ENCODE measurements at regions not wholly inside any gene's neighbourhood (a gene's known extent, or its start where the extent isn't known, plus 50 kb on each side); places are given as distances from the start of the nearest gene placed in this dataset.

DNA sequence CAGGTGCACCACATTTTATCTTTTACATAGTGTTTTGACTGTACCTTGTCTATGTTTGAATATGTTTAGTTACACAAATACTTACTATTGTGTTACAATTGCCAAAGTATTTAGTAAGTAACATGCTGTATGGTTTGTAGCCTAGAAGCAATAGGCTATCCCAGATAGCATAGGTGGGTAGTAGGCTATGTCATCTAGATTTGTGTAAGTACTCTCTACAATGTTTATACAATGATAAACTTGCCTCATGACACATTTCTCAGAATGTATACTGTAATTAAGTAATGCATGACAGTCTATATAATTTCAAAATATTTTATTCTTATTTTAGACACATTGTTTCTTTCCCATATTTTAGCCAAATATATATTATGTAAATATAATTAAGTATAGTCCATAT is 836.8 kb upstream of the CDH9 start:
- H3K23ac ChIP-seq (ENCODE audit: insufficient read length) = no peak overlapping the region
- no peak overlapping the region for H2BK5ac ChIP-seq (ENCODE audit: low read depth, low read length)
- H4K8ac ChIP-seq (ENCODE audit: extremely low read depth, insufficient read depth, low read length) = no peak overlapping the region
- no peak overlapping the region for H3K27ac ChIP-seq (ENCODE audit: low read depth, low read length)
- H4K91ac ChIP-seq (replicated peaks; ENCODE audit: insufficient read length, low read length) = no peak overlapping the region
- no peaks in the 10 kb centered on the region for H3K79me2 ChIP-seq (ENCODE audit: control insufficient read depth in 1 of 2, insufficient read depth in 2 of 2, low read length in 2 of 2)
- H3K4me1 ChIP-seq (replicated peaks in 1 of 4; ENCODE audit: control insufficient read depth in 3 of 4, insufficient read depth in 4 of 4, low read length in 3 of 4) = no peaks in the 10 kb centered on the region
- H3K9me3 ChIP-seq (ENCODE audit: insufficient read depth in 2 of 2, low read depth in 1 of 2, low read length in 1 of 2) = no peaks in the 10 kb centered on the region
- no peaks in the 10 kb centered on the region for H3K36me3 ChIP-seq (ENCODE audit: control insufficient read depth in 2 of 4, insufficient read depth in 4 of 4, low read length in 3 of 4)
- H3K4ac ChIP-seq (replicated peaks; ENCODE audit: insufficient read length, low read depth, low read length) = no peak overlapping the region
- TF ChIP-seq EZH2 (IDR thresholded peaks at IDR 0.05; ENCODE audit: low read depth, low read length, severe bottlenecking) = no peak
- no peak for TF ChIP-seq CREB1 (IDR thresholded peaks at IDR 0.05)
- no peak for TF ChIP-seq EGR1 (IDR thresholded peaks at IDR 0.05; ENCODE audit: borderline replicate concordance, low read depth, low read length)
- TF ChIP-seq SP4 (IDR thresholded peaks at IDR 0.05; ENCODE audit: low read length) = no peak
- no peak for TF ChIP-seq NANOG (IDR thresholded peaks at IDR 0.05; ENCODE audit: insufficient read depth, low read depth, low read length, poor library complexity, severe bottlenecking)
- no peak for TF ChIP-seq SIN3A (conservative IDR thresholded peaks at IDR 0.05 in 1 of 2, IDR thresholded peaks at IDR 0.05 in 1 of 2; ENCODE audit: low read depth in 1 of 2, low read length in 2 of 2)
- TF ChIP-seq EP300 (IDR thresholded peaks at IDR 0.05; ENCODE audit: borderline replicate concordance in 1 of 2, low read depth in 2 of 2, low read length in 2 of 2) = no peak
- no peak for TF ChIP-seq TAF7 (optimal IDR thresholded peaks at IDR 0.05; ENCODE audit: borderline replicate concordance, low read depth, low read length)
- TF ChIP-seq NRF1 (IDR thresholded peaks at IDR 0.05; ENCODE audit: low read depth, low read length) = no peak
- TF ChIP-seq POLR2AphosphoS5 (IDR thresholded peaks at IDR 0.05; ENCODE audit: low read depth, low read length) = no peak
- TF ChIP-seq TEAD4 (IDR thresholded peaks at IDR 0.05; ENCODE audit: low read depth, low read length) = no peak
- TF ChIP-seq, protein P1, sequence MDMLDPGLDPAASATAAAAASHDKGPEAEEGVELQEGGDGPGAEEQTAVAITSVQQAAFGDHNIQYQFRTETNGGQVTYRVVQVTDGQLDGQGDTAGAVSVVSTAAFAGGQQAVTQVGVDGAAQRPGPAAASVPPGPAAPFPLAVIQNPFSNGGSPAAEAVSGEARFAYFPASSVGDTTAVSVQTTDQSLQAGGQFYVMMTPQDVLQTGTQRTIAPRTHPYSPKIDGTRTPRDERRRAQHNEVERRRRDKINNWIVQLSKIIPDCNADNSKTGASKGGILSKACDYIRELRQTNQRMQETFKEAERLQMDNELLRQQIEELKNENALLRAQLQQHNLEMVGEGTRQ (IDR thresholded peaks at IDR 0.05; ENCODE audit: low read length) = no peak
- no peak for TF ChIP-seq HDAC2 (IDR thresholded peaks at IDR 0.05; ENCODE audit: borderline replicate concordance in 1 of 2, low read depth in 2 of 2, low read length in 2 of 2)
- no peak for FAIRE-seq
- H3K9ac ChIP-seq (replicated peaks in 1 of 4; ENCODE audit: extremely low read depth in 1 of 4, low read depth in 3 of 4, low read length in 3 of 4) = no peak overlapping the region
- no peak overlapping the region for H3K4me2 ChIP-seq (ENCODE audit: insufficient read depth in 1 of 2, low read depth in 2 of 2, low read length in 2 of 2)
- H4K20me1 ChIP-seq (replicated peaks in 1 of 2; ENCODE audit: control insufficient read depth in 1 of 2, insufficient read depth in 2 of 2, low read length in 2 of 2) = no peaks in the 10 kb centered on the region
- H3K23me2 ChIP-seq (ENCODE audit: low read depth, low read length) = no peaks in the 10 kb centered on the region
- no peak overlapping the region for H2BK120ac ChIP-seq (replicated peaks; ENCODE audit: low read depth, low read length)
- no peaks in the 10 kb centered on the region for H3K27me3 ChIP-seq (replicated peaks in 1 of 4; ENCODE audit: control insufficient read depth in 3 of 4, extremely low read depth in 1 of 4, insufficient read depth in 3 of 4, low read length in 3 of 4)
- no peak overlapping the region for H3K4me3 ChIP-seq (ENCODE audit: extremely low read depth in 1 of 4, insufficient read depth in 2 of 4, low read depth in 3 of 4, low read length in 4 of 4)
- ChIA-PET POLR2A (ENCODE audit: partially characterized antibody) (no interaction called here), CTCF (ENCODE audit: partially characterized antibody) (interaction anchor here (0.6 to 1.1 kb wide), 2 partner anchors 10 to 111 kb away, joined by 3 read pairs; no protein-coding TSS in a partner anchor)
- H4K5ac ChIP-seq (ENCODE audit: insufficient read length, low read depth, low read length) = no peak overlapping the region
- no peak overlapping the region for H2BK15ac ChIP-seq (ENCODE audit: low read length)
- no peak overlapping the region for H2BK12ac ChIP-seq (ENCODE audit: low read depth, low read length)
- H3K14ac ChIP-seq (ENCODE audit: insufficient read length) = no peak overlapping the region
- no peak overlapping the region for H3K56ac ChIP-seq (replicated peaks; ENCODE audit: insufficient read length, low read depth, low read length)
- H2AK5ac ChIP-seq (ENCODE audit: low read depth, low read length) = no peak overlapping the region
- H2BK20ac ChIP-seq (ENCODE audit: low read length) = no peak overlapping the region
- no peak overlapping the region for H3K18ac ChIP-seq (ENCODE audit: extremely low read depth, low read length)
- no peak overlapping the region for H2AFZ ChIP-seq (ENCODE audit: low read length)
- no peaks in the 10 kb centered on the region for H3K79me1 ChIP-seq (ENCODE audit: low read depth, low read length)
- DNase-seq (ENCODE audit: low read depth in 1 of 2, low spot score in 2 of 2) = no peak

Measured in H1 (cell line).